Hematopoietic multipotent progenitor cell treated with erythropoietin and hydrocortisone succinate and interleukin-3 and kit ligand, for 17 days (in vitro differentiated cells): ENCODE measurements at regions not wholly inside any gene's neighbourhood (a gene's known extent, or its start where the extent isn't known, plus 50 kb on each side); places are given as distances from the start of the nearest gene placed in this dataset.
"Not testable (repeated sequence)": the region's sequence is repeated elsewhere in the genome, so short reads cannot be mapped to it uniquely, and the experiment has no call there.

Experiments
- DNase-seq: peaks from one replicate; pipeline ENCODE4 v3.0.0-alpha.2; 2015; ENCODE audit warnings: low spot score

- not testable (repeated sequence) for DNase-seq
These were observed 245.4 kb downstream of the NPIPA7 start for GRCh38 chr16:16624367-16624766.

GRCh38 chr16:16625140-16625539 is 246.2 kb downstream of the NPIPA7 start:
- DNase-seq = not testable (repeated sequence)

GRCh38 chr16:16627865-16628264 is 248.9 kb downstream of the NPIPA7 start:
- not testable (repeated sequence) for DNase-seq

DNA sequence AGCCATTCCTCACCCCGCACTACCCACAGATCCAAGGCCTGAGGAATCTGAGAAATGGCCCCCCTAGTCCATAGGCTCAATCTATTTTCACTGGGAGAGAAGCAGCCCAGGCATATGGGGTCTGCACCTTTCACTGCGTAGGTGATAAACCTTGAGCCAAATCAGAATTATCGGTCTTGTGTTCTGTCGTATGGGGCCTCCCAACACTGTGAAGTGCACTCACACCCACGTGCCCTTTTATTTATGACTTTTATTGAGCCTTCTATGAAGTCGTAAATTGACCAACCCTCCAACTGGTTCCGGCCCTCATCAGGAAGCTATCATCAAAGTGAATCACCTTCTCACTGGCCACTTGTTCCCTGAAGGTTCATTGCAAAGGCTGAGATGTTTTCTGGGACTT is 259.3 kb downstream of the NPIPA7 start:
- DNase-seq = not testable (repeated sequence)

GRCh38 chr16:16638714-16639113 is 259.8 kb downstream of the NPIPA7 start:
- DNase-seq = not testable (repeated sequence)

GRCh38 chr16:16643828-16644227 is 264.9 kb downstream of the NPIPA7 start:
- DNase-seq = not testable (repeated sequence)

DNA sequence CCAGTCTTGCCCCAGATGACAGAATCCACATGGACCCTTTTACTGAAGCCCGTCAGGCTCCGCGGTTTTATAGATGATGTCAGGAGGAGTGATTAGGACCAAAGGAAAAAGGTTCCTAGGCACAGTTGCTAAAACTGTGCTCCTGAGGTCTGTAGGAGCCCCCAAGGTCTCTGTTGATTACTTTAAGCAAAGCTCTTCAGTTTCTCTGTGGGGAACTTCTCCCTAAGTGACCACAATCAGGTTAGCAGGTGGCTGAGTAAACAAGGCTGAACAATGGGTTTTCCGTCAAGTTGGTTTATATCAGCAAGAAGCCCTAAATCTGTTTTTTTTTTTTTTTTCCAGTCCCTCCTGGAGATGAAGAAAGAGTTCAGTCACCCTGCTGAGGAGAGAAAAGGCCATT is 269.1 kb downstream of the NPIPA7 start:
- DNase-seq = not testable (repeated sequence)

- not testable (repeated sequence) for DNase-seq
These were observed 293.4 kb downstream of the NPIPA7 start for GRCh38 chr16:16672180-16672812.

GRCh38 chr16:16674820-16675219 is 295.9 kb downstream of the NPIPA7 start:
- DNase-seq = not testable (repeated sequence)

DNA sequence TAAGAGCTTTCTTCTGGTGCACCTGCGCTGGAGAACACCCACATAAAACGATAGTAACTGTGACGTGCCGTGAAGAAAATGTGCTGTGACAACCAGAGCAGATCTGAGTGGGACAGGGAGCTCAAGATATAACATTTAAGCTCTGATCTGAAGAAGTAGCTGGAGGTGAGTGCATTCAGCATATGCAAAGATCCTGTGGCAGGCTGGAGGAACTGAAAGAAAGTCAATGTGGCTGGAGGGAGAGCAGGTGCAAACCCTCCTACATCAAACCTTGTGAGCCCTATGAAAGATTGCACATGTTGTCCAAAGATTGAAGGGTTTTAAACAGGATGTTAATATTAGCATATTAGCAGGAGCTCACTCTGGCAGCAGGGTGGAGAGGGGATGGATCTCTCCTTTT is 342.9 kb downstream of the NPIPA7 start:
- DNase-seq = not testable (repeated sequence)

- DNase-seq = not testable (repeated sequence)
These were observed 343.7 kb downstream of the NPIPA7 start for GRCh38 chr16:16722666-16723065.

- not testable (repeated sequence) for DNase-seq
These were observed 345.0 kb downstream of the NPIPA7 start for GRCh38 chr16:16723819-16724519.

- DNase-seq = not testable (repeated sequence)
These were observed 348.1 kb downstream of the NPIPA7 start for GRCh38 chr16:16727048-16727447.

GRCh38 chr16:16742573-16742972 is 363.6 kb downstream of the NPIPA7 start:
- not testable (repeated sequence) for DNase-seq

GRCh38 chr16:16754992-16755667 is 376.2 kb downstream of the NPIPA7 start:
- not testable (repeated sequence) for DNase-seq

DNA sequence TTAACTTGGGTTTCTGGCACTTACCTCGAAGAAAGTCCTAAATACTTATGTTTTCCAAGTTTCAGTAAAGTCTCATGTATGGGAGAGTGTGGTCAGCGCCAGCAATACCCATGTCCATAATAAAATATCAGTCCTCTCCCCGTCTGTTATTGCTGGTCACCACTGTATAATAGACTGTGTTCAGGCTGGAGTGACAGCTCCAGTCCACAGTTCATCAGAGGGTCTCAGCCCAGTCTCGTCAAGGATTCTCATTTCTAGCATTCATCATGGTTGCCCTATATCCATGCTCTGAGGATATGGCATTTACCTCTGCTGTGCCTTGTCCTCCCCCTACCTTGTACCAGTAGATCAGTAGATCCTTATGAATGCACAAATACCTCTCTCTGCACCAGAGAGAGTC is 384.5 kb downstream of the NPIPA7 start:
- DNase-seq = no peak

GRCh38 chr16:16770717-16771116 is 391.8 kb downstream of the NPIPA7 start:
- DNase-seq = not testable (repeated sequence)

DNA sequence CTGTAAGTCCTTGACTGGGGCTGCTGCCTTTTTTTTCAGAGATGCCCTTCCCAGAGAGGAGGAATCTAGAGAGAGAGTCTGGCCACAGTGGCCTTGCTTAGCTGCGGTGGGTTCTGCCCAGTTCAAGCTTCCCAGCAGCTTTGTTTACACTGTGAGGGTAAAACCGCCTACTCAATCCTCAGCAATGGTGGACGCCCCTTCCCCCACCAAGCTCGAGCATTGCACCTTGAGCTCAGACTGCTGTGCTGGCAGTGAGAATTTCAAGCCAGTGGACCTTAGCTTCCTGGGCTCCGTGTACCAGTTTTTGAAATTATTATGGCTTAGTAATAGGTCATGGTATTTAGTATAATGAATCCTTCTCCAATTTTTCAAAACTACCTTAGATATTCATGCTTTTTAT is 395.4 kb downstream of the NPIPA7 start:
- DNase-seq = no peak

DNA sequence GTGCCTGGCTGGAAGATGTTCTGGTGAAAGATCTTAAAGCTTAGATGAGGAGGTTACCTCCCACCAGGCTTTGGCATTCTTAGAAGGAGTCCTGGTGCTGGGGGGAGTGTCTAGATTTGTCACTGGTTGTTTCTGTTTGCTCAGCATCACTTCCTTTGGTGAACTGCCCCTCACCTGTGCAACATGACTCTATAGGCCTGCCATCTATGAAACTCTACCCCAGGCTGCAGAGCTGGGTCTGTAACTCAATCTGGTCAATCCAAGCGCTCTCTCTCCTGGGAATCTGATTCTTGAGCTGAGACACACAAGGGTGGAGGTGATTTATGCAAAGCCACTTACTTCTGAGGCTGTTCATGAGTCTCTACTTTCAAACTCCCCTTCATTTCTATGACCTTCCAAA is 399.4 kb downstream of the NPIPA7 start:
- DNase-seq = no peak

GRCh38 chr16:16780588-16780987 is 401.6 kb downstream of the NPIPA7 start:
- DNase-seq = no peak

GRCh38 chr16:16782153-16782552 is 403.2 kb downstream of the NPIPA7 start:
- DNase-seq = no peak

DNA sequence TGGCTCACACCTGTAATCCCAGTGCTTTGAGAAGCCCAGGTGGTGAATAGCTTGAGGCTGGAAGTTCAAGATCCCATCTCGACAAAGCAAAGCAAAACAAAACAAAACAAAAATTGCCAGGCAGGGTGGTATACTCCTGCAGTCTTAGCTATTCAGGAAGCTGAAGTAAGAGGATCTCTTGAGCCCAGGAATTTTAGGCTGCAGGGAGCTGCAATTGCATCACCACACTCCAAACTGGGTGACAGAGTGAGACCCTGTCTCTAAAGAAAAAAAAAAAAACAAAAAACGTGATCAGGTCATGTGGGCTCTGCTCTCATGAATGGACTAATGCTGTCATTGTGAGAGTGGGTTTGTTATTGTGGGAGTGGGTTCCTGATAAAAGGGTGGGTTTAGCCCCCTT is 409.1 kb downstream of the NPIPA7 start:
- DNase-seq = no peak

GRCh38 chr16:16790597-16790996 is 411.7 kb downstream of the NPIPA7 start:
- no peak for DNase-seq
